RKO (cell line): ENCODE measurements at regions not wholly inside any gene's neighbourhood (a gene's known extent, or its start where the extent isn't known, plus 50 kb on each side); places are given as distances from the start of the nearest gene placed in this dataset.
A peak's percentile ranks its signal among the peaks of the same experiment; 100 is the strongest.

ENCODE experiments used
- DNase-seq: peaks from one replicate; pipeline ENCODE4 v3.0.0-alpha.2; 2016; ENCODE audit warnings: low spot score

DNA sequence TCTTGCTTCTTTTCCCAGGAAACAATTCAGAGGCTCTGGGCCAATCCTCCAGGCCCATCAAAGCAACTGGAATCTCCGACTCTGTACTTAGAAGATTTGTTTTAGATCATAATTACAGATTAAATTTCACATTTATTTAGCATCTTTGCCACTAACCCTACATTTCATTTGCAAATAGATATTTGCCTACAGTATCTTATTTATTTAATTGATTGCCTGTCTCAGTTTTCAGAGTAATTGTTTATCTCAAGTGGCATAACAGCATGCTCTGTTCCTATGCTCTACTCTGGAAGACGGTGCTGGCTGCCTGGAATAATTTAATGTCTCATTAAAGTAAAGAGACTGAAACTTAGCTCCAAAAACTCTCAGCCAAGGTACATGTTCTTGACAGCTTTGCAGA is 213.4 kb downstream of the HNMT start:
- no peak for DNase-seq

GRCh38 chr2:138180692-138181386 is 216.6 kb downstream of the HNMT start:
- DNase-seq: peak; percentile 1

DNA sequence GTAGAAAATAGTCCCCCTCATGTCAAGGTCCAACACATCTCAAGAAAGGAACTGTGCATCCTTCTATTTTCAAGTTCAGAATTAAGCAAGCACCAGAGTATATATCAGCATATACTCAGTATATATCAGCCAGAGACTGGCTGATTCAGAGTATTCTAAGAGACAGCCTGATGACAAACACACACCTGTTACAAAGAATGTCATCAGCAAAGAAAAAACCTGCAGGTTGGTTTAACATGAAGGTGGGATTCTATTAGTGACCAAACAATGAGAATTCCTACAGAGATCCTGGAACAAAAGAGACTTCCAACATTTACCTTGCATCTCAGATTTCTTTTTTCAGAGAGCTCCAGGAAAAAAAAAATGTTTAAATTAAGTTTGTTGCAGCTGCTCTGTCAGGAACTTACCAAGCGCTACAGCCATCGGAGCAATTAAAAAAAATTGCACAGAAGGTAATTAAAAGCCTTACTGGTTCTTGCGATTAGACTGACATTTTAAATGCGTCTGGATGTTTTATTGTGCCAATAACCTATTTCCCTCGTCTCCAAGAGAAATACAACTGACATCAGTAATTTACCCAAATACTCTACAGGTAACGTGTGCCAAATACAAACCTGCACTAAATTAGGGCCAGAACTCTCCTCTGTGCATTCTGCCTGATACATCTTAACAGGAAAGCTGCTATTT is 218.1 kb downstream of the HNMT start:
- DNase-seq: no peak

DNA sequence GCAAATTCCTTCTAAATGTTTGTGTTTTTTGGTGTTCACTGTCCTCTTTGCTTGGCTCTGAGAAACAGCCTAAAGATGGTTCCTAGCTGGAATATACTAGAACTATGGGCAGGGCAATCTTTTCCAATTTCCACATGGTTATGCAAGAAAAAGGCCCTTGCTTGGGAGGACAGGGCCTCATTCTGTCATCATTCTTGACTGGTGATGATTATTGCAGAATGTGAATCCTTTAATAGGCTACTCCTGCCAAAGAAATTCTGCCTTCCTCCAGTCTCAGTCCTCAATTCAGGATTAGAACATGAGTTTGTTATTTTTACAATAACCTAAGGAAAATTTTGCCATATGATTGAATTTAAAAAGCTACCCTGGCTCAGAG is 218.7 kb downstream of the HNMT start:
- DNase-seq: no peak

DNA sequence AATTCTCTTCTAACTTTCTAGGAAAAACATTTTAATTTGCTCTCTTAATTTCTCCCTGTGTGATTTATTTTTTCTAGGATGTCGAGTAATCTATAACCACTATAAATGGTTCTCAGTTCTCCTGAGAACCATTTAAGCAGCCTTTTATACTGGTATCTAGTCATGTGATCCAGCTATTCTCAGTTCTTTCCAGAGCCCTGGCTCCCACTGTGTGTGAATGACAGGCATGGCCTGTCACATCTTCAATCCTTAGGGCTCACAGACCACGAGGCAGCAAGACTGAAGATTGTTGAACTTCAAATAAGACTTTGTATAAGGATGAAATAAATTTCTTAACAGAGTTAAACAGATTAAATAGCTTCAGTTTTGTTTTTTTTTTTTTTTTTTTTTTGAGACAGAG is 219.4 kb downstream of the HNMT start:
- no peak for DNase-seq

DNA sequence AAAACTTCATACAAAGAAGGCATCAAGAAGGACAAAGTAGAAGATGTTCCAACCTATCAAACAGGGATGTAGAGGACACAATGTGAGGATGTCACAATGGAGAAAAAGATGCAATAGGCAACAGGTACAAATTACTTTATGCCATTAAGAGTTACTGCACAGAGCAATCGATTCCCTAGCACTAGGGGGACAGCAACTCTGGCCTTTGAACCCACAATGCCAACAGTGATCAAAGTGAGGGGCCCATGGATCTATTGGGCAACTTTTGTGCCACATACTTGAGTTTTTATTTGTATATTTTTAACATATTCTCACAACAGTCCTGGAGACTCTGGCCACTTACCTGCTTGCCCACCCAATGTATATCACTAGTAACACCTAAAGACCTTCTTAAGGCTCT is 220.2 kb downstream of the HNMT start:
- no peak for DNase-seq

DNA sequence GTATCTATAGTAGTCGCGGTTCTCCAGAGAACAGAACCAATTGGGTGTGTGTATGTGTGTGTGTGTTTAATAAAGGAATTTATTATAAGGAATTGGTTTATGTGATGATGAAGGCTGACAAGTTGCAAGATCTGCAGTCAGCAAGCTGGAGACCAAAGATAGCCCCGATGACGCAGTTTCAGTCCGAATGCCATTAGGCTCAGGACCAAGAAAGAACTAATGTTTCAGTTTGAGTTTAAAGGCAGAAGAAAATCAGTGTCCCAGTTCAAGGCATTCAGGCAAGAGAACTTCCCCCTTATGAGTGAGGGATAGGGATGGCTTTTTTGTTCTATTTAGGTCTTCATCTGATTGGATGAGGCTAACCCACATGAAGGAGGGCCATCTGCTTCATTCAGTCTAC is 221.6 kb downstream of the HNMT start:
- DNase-seq: no peak

GRCh38 chr2:138187221-138187620 is 222.9 kb downstream of the HNMT start:
- no peak for DNase-seq

- DNase-seq: no peak
Measured at GRCh38 chr2:138190999-138191398, 226.7 kb downstream of the HNMT start.

GRCh38 chr2:138193416-138194213 is 229.3 kb downstream of the HNMT start:
- DNase-seq: no peak

- no peak for DNase-seq
Measured at GRCh38 chr2:138201286-138201685, 237.0 kb downstream of the HNMT start.

DNA sequence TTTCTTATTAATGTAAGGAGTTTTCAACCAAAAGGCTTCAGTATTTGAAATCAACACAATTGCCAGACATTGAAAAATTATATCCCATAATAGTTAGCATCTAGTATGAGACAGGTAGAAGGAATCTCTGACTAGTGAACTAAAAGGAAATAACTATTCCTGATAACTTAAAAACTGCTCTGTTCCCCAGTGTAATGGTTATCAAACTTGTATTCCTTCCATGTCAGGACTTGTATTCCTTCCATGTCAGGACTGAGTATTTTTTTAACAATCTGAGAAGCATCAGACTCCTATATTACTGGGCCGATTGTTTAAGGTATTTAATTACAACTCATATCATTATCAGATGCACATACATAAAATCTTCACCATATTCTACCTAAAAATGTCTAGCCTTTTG is 238.5 kb downstream of the HNMT start:
- no peak for DNase-seq

- DNase-seq: no peak
Measured at GRCh38 chr2:138205281-138205680, 241.0 kb downstream of the HNMT start.

DNA sequence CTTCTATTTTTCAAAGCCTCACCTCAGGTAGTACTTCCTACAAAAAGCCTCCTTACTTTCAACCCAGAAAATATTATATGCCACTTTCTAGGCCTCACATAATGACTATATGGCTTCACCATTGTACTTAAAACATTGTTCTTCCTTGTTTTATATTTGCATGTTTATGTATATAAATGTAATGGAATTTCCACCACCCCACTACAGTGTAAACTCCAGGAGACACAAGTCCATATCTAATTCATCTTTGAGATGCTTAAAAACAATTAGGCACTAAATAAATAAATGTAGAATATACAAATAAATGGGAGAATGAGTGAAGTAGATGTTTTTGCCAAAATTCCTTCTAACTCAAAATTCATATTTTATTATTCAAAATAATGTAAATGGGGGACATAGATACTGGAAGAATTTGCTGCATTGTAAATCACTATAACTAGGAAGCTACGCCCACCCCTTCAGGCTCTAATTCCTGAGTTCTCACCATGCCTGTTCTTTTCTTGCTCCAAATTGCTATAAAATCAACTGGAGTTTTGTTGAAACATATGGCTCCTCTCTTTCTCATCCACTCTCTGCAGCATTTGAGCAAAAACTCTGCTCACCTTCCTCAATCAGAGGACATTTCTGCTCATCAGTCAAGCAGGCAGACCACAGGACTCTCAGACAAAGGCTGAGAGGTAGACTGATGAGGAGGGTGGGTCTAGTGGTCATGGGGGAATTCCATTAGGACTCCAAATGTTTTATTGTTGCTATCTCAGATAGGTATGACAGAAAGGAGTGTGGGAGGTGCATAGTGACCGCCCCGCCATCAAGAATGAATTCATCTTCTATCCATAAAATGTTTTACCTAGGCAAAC is 243.0 kb downstream of the HNMT start:
- DNase-seq: no peak

- DNase-seq: no peak
Measured at GRCh38 chr2:138209009-138209408, 244.7 kb downstream of the HNMT start.

DNA sequence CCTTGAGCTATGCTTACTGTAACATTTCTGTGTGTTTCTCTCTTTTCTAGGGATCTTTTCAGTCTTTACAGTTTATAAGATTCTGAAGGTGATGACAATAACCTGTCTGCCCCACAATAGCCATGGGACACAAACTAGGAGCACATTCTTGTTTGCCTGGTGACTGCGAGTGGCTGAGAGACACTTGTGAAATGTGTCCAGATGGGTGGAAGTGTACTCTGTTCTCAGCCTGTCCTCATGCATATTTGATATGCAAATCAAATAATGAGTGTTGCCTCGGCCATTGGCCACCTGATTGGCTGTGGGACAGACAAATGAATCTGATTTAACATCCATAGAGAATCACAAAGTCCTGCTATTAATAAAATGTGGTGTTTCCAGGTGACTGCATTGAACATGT is 246.2 kb downstream of the HNMT start:
- DNase-seq: no peak

GRCh38 chr2:138212434-138212833 is 248.2 kb downstream of the HNMT start:
- DNase-seq: no peak

DNA sequence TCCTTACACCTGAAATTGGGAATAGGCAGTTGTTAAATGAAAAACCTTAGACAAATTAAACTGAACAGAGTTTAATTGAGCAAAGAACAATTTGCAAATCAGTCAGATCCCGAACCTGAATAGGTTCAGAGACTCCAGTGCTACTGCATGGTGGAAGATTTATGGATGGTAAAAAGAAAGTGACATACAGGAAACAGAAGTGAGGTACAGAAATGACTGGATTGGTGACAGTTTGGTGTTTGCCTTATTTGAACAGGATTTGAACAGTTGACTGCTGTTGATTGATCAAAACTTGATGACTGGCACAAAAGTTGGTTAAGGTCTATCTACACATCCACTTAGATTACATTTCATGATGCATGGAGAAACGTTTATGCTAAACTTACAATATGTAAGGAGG is 248.8 kb downstream of the HNMT start:
- DNase-seq: no peak

- no peak for DNase-seq
Measured at GRCh38 chr2:138213624-138214023, 249.4 kb downstream of the HNMT start.

- DNase-seq: no peak
Measured at GRCh38 chr2:138215958-138216357, 251.7 kb downstream of the HNMT start.

DNA sequence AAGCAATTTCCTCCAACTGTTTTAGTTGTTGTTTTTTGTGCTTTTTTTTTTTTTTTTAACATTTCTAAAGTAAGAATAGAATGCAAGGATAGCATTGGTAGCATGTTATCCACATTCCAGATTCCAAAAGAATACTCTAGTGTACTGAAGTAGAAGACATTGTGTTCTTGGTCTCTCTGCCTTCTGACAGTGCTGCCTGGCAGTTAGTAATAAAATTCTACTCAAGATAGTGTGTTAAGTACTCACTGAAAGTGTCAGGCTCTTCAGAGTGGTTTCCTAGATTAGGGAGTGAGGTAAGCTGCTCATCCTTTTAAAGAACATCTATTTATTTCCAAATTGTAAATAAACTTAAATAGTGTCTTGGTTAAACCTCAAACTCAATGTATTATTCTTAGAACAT is 253.7 kb downstream of the HNMT start:
- DNase-seq: no peak

DNA sequence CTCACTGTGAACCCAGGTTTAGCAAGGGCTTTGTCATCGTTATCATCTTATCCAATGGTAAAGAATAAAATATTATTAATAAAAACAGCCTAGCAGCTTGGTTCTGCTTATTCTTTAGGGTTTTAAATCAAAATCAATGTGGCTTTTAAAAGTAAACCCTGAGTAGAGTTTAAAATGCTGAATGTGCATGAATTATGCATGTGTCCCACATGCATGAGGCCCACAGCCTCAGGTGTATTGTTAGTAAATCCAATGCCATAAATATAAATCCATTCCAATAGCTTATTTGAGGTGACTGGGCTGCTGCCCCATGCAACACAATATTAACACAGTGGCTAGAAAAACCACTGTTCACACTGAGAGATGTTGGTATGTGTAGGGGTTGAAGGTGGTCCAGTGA is 254.1 kb downstream of the HNMT start:
- DNase-seq: no peak
